Esophagus (tissue), 2 donors: ENCODE measurements at regions not wholly inside any gene's neighbourhood (a gene's known extent, or its start where the extent isn't known, plus 50 kb on each side); places are given as distances from the start of the nearest gene placed in this dataset.

Source experiments
- H3K27ac ChIP-seq, 2 donors: one replicate each; pipeline ENCODE4 v1.5.1; 2013; ENCODE audit warnings: low read depth in 2 of 2, mild to moderate bottlenecking in 2 of 2, inconsistent platforms in 1 of 2, low read length in 1 of 2, moderate library complexity in 1 of 2
- H3K27me3 ChIP-seq, 2 donors: one replicate each; pipeline ENCODE4 v1.6.1; 2013; ENCODE audit warnings: low read length in 2 of 2, control low read depth in 1 of 2, mild to moderate bottlenecking in 1 of 2; ENCODE audit not compliant: insufficient read depth in 2 of 2, control insufficient read depth in 1 of 2
- H3K36me3 ChIP-seq, 2 donors: one replicate each; pipeline ENCODE4 v1.6.1; 2013; ENCODE audit warnings: low read length in 1 of 2; ENCODE audit not compliant: control insufficient read depth in 2 of 2, insufficient read depth in 2 of 2
- H3K4me1 ChIP-seq, 2 donors: one replicate each; pipeline ENCODE4 v1.6.1; 2013; ENCODE audit warnings: low read length in 1 of 2; ENCODE audit not compliant: control insufficient read depth in 2 of 2, insufficient read depth in 2 of 2
- H3K4me3 ChIP-seq, 2 donors: one replicate each; pipeline ENCODE4 v1.5.1; 2013; ENCODE audit warnings: low read length in 2 of 2, mild to moderate bottlenecking in 2 of 2, low read depth in 1 of 2, moderate library complexity in 1 of 2
- H3K9me3 ChIP-seq, 2 donors: one replicate each; pipeline ENCODE4 v1.6.1; 2013; ENCODE audit warnings: mild to moderate bottlenecking in 2 of 2, low read depth in 1 of 2, low read length in 1 of 2, moderate library complexity in 1 of 2; ENCODE audit not compliant: control insufficient read depth in 2 of 2, insufficient read depth in 1 of 2
- whole genome bisulfite sequencing, 2 donors: extraction: QIAGEN DNeasy Blood & Tissue Kit; methylation state at CpG; one replicate each; pipeline ENCODE4 v1.1.7; 2013; 5-methylcytosine and 5-hydroxymethylcytosine counted together
- donor health status: healthy with polysubstance abuse.
- donor health status: Bipolar disorder and iron deficiency.

DNA sequence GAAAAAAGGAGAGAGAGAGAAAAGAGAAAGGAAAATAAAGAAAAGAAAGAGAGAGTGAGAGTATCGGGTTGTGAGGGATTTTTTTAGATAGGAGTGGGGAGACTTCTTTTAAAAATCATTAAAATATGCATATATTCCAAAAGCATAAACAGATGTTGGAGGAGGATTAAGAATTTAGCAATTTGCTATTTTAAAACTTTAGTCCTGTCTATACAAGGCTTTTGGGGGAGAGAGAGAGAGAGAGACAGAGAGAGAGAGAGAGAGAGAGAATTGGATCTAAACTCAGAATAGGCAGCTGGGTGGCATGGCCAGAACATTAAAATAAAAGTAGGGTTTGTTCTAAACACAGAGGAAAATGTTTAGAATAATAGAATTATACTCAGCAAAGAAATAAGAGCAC, 72.1 kb downstream of the SOD2 start:
- WGBS, 2 donors = 53 to 69% methylated on average over 1 of the region's 1 CpG
- Histone ChIP-seq H3K36me3 (no peaks in the 10 kb centered on the region), H3K27me3 (no peaks in the 10 kb centered on the region), H3K27ac (no peak overlapping the region), H3K4me1 (no peaks in the 10 kb centered on the region), H3K9me3 (peaks cover 8% of the 10 kb centered on the region in 2 donors), H3K4me3 (no peak overlapping the region)

DNA sequence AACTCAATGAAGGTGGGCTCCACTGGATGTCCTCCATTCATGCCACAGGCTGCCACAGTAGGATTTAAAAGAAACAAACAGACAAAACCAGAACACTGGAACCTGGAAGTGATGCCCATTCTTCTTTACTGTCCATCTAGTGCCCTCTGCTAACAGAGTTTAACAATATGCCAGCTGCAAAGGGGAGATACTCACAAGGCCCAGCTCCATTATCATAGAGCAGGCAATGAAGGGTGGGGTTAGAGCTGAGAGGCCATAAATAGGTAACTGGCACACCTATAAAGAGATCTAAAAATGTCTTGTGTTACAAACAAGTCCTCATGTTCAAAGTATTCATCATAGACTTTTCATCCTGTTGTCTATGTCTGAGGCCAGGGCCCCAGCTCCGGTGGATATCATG, 75.6 kb downstream of the SOD2 start:
- Histone ChIP-seq H3K36me3 (no peaks in the 10 kb centered on the region), H3K4me1 (no peaks in the 10 kb centered on the region), H3K9me3 (peaks cover 8% of the 10 kb centered on the region in 2 donors), H3K27me3 (no peaks in the 10 kb centered on the region), H3K4me3 (no peak overlapping the region), H3K27ac (no peak overlapping the region)
- 96 to 100% methylated on average over 1 of the region's 1 CpG for WGBS, 2 donors

DNA sequence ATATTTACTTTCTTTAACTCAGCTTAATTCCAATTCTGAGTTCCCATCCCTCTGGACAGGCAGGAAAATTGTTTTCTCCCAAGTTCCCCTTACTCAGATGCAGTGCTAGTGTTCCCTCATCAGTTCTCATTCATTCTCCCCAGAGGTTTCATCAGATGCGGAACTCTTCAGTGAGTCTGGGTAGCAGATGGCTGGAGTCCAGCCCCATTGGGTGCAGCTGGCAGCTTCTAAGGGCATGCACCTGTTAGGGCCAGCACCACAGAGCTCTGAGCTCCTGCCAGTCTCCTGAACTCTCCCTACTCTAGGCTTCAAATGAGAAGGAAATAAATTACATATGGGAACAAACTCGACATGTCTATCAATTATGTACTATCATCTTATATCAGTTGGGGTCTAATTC, 76.6 kb downstream of the SOD2 start:
- Histone ChIP-seq H3K27me3 (no peaks in the 10 kb centered on the region), H3K27ac (no peak overlapping the region), H3K4me1 (no peaks in the 10 kb centered on the region), H3K36me3 (no peaks in the 10 kb centered on the region), H3K9me3 (peaks cover 8% of the 10 kb centered on the region in 2 donors), H3K4me3 (no peak overlapping the region)
- 86 to 90% methylated on average over 2 of the region's 2 CpGs for WGBS, 2 donors

DNA sequence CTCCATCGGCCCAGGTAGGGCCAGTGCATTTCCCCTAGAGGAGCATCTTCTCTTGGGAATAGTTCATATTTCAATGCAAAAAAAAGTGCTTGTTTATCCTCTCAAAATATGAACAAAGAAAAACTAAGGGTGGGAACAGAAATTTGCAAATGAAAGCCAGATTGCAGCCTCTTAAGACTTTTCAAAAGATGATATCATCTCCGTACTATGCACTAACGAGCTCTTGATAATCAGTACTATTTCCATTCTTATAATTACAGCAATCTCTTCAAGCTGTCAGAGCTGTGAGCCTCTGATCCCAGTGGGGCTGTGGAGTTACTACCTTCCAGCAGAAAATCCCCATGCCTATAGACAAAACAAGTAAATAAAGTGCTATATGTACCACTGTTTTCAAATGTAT, 77.1 kb downstream of the SOD2 start:
- Histone ChIP-seq H3K9me3 (peaks cover 8% of the 10 kb centered on the region in 2 donors), H3K4me1 (no peaks in the 10 kb centered on the region), H3K4me3 (no peak overlapping the region), H3K27ac (no peak overlapping the region), H3K36me3 (no peaks in the 10 kb centered on the region), H3K27me3 (no peaks in the 10 kb centered on the region)
- WGBS, 2 donors = 61 to 70% methylated on average over 3 of the region's 3 CpGs

DNA sequence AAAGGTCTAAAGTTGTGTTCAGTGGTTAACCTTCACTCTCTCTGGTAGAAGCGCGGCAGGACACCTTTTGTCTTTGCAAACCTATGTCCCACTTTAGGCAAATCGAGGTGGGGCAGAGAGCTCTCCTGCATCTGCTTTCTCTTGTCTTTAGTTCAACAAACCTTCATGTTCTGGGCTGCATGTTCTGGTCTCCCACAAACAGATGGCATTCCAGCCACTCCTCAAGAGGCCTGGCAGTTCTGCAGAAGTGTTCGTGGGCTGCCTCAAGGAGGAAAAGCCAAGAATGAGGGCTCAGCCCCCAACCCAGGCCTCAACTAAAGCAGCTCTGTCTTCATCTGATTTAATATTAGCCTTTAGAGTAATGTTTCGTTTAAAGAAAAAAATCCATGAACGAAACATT, 82.2 kb downstream of the SOD2 start:
- H3K27ac ChIP-seq = no peak overlapping the region
- H3K36me3 ChIP-seq = no peaks in the 10 kb centered on the region
- no peaks in the 10 kb centered on the region for H3K9me3 ChIP-seq
- H3K4me3 ChIP-seq = no peak overlapping the region
- 90% methylated on average over 6 of the region's 6 CpGs for WGBS, 2 donors
- H3K27me3 ChIP-seq = no peaks in the 10 kb centered on the region
- no peaks in the 10 kb centered on the region for H3K4me1 ChIP-seq

DNA sequence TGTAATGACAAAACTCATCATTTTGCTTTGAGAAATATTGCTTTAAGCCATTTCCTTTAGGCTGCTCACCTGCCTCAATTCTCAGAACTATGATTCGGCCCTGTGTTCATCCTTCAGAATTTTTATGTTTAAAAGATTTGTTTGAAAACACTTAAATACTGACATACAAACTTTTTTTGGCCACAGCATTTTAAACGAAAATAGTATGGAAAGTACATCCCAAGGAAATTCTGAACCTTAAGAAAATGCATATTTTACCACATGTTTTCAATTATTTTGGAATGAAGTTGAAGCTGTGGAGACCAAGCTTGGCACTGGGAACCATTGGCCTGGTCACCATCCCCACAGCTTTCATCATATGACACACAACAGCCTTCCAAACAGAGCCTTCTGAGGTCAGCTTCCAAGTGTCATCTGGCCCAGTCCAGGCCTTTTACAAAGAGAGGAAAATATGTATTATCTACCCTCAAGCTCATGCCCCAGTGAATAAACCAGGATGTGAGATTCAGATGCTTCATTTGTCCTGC, 83.3 kb downstream of the SOD2 start:
- no peaks in the 10 kb centered on the region for H3K9me3 ChIP-seq
- H3K36me3 ChIP-seq = no peaks in the 10 kb centered on the region
- no peaks in the 10 kb centered on the region for H3K4me1 ChIP-seq
- H3K4me3 ChIP-seq = no peak overlapping the region
- WGBS, 2 donors = 56 to 57% methylated on average over 2 of the region's 2 CpGs
- H3K27ac ChIP-seq = no peak overlapping the region
- H3K27me3 ChIP-seq = no peaks in the 10 kb centered on the region

DNA sequence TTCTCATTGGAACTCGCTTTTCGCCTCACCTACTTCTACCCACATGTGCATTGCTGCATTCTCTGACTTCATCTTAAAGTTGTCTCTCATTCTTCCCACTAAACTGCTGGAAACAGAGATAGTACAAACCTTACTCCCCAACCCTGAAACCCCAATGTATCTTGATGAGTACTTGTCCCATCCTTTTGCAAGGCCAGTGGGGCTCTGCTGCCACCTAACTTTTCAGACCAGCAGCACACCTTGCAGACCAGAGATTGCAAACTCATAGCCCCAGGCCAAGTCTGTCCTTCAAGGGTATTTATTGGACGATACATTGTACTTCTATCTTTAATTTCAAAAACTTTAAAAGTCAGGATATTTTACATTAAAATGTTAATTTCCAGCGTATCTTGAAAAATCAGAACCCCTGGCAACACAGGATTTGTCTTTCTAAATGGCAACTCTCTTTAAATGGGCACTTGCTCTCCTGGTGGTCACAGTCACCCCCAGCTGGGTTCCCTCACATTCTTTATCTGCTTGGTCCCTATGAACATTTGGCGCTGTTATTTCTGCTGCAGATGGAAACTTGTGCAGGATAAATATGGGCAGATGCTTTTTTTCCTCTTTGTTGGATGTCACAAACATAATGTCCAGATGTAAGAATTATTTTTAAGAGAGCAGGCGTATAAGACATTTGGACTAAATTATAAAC, 83.9 kb downstream of the SOD2 start:
- Histone ChIP-seq H3K27me3 (no peaks in the 10 kb centered on the region), H3K27ac (no peak overlapping the region), H3K4me1 (no peaks in the 10 kb centered on the region), H3K9me3 (no peaks in the 10 kb centered on the region), H3K36me3 (no peaks in the 10 kb centered on the region), H3K4me3 (no peak overlapping the region)
- WGBS, 2 donors = 56 to 61% methylated on average over 6 of the region's 6 CpGs

DNA sequence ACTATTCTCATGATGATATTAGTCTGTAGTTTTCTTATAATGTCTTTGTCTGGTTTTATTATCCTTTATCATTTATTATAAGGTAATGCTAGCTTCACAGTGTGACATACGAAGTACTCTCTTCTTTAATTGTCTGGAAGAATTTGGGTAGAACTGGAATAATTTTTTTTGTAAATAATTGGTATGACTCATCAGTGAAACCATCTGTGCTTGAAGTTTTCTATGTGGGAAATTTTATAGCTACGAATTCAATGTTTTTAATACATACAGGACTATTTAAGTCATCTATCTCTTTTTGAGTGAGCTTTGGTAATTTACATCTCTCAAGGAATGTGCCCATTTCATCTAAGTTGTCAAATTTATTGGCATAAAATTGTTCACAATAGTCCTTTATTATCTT, 86.3 kb downstream of the SOD2 start:
- Histone ChIP-seq H3K27me3 (no peaks in the 10 kb centered on the region), H3K4me3 (no peak overlapping the region), H3K27ac (no peak overlapping the region), H3K4me1 (no peaks in the 10 kb centered on the region), H3K36me3 (no peaks in the 10 kb centered on the region), H3K9me3 (no peaks in the 10 kb centered on the region)
- whole genome bisulfite sequencing, 2 donors = 46 to 61% methylated on average over 2 of the region's 2 CpGs

DNA sequence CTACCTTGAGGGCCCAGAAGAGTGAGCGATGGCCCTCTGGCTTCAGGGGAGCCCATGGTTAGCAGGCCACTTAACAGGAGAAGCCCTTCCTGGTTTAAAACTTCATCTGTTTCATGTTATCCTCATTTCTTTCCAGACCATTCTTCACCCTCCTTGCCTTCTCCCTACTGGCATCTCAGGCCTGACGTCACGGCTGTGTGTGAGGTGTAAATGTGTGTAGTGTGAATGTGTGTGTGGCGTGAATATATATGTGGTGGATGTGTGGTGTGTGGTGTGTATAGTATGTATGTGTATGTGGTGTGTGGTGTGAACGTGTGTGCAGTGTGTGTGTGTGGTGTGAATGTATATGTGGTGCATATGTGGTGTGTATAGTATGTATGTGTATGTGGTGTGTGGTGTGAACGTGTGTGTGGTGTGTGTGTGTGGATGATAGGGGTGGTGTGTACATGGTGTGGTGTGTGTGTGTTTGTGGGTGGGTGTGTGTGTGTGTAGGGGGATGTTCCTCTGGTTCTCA, 88.5 kb downstream of the SOD2 start:
- Histone ChIP-seq H3K9me3 (no peaks in the 10 kb centered on the region), H3K4me1 (no peaks in the 10 kb centered on the region), H3K36me3 (no peaks in the 10 kb centered on the region), H3K27me3 (no peaks in the 10 kb centered on the region), H3K4me3 (no peak overlapping the region), H3K27ac (no peak overlapping the region)
- WGBS, 2 donors = 80 to 82% methylated on average over 6 of the region's 6 CpGs

DNA sequence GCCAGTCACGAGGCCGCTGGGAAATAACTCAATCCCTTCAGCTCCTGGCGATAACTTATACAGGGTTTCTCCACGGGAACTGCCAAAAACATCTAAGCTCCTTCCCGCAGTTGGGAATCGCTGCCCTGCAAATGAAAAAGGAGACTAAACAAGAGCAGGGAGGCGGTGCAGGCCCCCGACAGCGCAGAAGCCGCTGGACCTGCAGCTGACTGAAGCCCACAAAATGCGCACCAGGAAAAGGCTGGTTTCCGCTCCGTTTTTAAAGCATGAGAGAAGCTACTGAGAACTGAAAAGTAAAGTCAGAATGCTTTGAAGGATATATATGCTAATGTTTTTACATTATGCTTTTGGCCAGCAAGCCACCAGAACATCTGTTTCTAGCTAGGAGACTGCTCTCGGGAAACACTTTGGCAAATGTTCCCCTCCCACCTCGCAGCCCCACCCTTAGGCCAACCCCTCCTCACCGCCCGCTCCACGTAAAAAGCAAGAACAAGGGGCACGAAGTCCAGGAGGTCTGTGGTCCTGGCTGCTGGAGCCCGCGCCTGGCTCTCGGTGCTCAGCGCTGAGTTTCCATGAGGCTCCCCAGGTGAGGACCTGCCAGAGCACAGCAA, 90.5 kb downstream of the SOD2 start:
- no peaks in the 10 kb centered on the region for H3K27me3 ChIP-seq
- H3K9me3 ChIP-seq = no peaks in the 10 kb centered on the region
- H3K36me3 ChIP-seq = no peaks in the 10 kb centered on the region
- H3K4me3 ChIP-seq = no peak overlapping the region
- H3K27ac ChIP-seq = no peak overlapping the region
- WGBS, 2 donors = 70 to 76% methylated on average over 23 of the region's 23 CpGs
- H3K4me1 ChIP-seq = no peaks in the 10 kb centered on the region
